GM10266 (cell line): ENCODE measurements at regions not wholly inside any gene's neighbourhood (a gene's known extent, or its start where the extent isn't known, plus 50 kb on each side); places are given as distances from the start of the nearest gene placed in this dataset.

ENCODE experiments used
- DNase-seq: peaks from one replicate; pipeline ENCODE4 v3.0.0; 2012; ENCODE audit errors: extremely low spot score
- TF ChIP-seq, protein P1 (sequence below): IDR thresholded peaks from 2 replicates; pipeline ENCODE4 v1.5.1; 2012; ENCODE audit warnings: mild to moderate bottlenecking, low read depth; ENCODE audit not compliant: control insufficient read depth, insufficient read depth; ENCODE audit errors: missing control alignments

- TF ChIP-seq, protein P1, sequence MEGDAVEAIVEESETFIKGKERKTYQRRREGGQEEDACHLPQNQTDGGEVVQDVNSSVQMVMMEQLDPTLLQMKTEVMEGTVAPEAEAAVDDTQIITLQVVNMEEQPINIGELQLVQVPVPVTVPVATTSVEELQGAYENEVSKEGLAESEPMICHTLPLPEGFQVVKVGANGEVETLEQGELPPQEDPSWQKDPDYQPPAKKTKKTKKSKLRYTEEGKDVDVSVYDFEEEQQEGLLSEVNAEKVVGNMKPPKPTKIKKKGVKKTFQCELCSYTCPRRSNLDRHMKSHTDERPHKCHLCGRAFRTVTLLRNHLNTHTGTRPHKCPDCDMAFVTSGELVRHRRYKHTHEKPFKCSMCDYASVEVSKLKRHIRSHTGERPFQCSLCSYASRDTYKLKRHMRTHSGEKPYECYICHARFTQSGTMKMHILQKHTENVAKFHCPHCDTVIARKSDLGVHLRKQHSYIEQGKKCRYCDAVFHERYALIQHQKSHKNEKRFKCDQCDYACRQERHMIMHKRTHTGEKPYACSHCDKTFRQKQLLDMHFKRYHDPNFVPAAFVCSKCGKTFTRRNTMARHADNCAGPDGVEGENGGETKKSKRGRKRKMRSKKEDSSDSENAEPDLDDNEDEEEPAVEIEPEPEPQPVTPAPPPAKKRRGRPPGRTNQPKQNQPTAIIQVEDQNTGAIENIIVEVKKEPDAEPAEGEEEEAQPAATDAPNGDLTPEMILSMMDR, result no peak
- no peak for DNase-seq
These were observed 223.3 kb upstream of the SFSWAP start for GRCh38 chr12:131487388-131488124.

DNA sequence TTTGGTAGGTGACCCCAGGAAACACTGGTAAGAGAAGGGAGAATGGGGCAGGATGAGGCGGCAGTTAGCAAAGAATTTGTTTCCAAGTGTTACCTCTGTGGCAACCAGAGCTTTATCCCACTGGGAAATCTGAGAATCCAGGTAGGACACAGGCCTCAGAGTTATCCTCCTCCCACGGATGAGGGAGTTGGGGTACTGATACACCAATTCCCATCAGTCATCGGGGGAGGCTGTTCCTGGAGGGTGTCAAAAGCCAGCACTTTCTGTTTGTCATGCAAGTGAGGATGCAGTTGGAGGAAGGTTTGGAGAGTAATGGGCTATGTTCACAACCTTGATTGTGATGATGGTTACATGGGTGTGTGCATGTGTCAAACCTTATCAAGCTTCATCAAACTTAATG lies 221.2 kb upstream of the SFSWAP start:
- TF ChIP-seq, protein P1, result no peak
- no peak for DNase-seq

- TF ChIP-seq, protein P1, result no peak
- no peak for DNase-seq
These were observed 219.7 kb upstream of the SFSWAP start for GRCh38 chr12:131491155-131491554.

- TF ChIP-seq, protein P1, result no peak
- DNase-seq, result no peak
These were observed 218.9 kb upstream of the SFSWAP start for GRCh38 chr12:131491916-131492490.

- TF ChIP-seq, protein P1, result no peak
- DNase-seq, result no peak
These were observed 217.6 kb upstream of the SFSWAP start for GRCh38 chr12:131493068-131493826.

GRCh38 chr12:131494216-131494615 lies 216.7 kb upstream of the SFSWAP start:
- TF ChIP-seq, protein P1, result no peak
- DNase-seq, result no peak

- DNase-seq, result no peak
- TF ChIP-seq, protein P1, result no peak
These were observed 216.0 kb upstream of the SFSWAP start for GRCh38 chr12:131494741-131495524.
